AG09319 (cell line): ENCODE measurements at regions not wholly inside any gene's neighbourhood (a gene's known extent, or its start where the extent isn't known, plus 50 kb on each side); places are given as distances from the start of the nearest gene placed in this dataset.

Experiments
- DNase-seq: peaks from one replicate; pipeline ENCODE4 v3.0.0-alpha.2; 2010; ENCODE audit warnings: low read depth; ENCODE audit errors: extremely low read depth
- TF ChIP-seq, protein P1 (sequence below): IDR thresholded peaks from 2 replicates; pipeline ENCODE4 v1.5.1; 2011; ENCODE audit warnings: low read depth, mild to moderate bottlenecking, inconsistent platforms, low read length, moderate library complexity

DNA sequence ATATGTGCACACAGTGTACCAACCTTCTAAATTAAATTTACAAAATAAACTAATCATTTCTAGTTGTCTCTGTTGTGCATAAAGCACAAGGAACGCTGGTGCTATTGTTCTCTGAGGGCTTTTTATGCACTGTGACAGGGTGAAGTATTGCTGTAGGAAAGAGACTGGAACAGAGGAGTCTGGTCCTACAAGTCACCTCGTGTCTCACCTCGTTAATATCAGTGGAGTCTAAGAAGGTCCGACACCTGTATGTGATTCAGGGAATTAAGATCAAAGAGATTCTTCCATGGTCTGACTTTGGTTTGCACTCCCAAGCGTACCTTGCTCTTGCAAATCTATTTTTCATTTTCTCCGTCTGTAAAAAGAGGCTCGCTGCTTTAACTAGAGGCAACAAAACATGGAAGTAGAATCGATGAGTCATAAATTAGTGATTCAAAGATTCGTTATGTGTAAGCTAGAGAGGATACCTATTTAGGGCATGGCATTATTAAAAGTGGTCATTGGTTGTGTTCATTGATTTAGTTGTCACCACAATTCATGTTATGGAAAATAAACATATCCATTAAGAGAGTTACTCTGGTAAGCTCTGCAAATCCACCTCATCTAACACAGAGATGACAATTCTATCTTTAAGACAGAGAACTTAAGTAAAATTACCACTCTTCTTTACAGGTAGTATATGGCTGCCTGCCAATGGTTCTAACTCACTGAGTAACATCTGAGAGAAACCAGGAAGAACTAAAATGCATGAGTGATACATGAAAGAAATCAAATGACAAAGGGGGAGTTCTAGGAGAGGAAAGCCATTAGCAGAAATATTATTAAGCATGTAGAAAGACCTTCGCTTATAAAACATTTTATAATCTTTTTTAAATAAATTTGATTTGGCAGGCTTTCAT is 219.4 kb upstream of the GBE1 start:
- no peak for DNase-seq
- TF ChIP-seq, protein P1, sequence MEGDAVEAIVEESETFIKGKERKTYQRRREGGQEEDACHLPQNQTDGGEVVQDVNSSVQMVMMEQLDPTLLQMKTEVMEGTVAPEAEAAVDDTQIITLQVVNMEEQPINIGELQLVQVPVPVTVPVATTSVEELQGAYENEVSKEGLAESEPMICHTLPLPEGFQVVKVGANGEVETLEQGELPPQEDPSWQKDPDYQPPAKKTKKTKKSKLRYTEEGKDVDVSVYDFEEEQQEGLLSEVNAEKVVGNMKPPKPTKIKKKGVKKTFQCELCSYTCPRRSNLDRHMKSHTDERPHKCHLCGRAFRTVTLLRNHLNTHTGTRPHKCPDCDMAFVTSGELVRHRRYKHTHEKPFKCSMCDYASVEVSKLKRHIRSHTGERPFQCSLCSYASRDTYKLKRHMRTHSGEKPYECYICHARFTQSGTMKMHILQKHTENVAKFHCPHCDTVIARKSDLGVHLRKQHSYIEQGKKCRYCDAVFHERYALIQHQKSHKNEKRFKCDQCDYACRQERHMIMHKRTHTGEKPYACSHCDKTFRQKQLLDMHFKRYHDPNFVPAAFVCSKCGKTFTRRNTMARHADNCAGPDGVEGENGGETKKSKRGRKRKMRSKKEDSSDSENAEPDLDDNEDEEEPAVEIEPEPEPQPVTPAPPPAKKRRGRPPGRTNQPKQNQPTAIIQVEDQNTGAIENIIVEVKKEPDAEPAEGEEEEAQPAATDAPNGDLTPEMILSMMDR = no peak

DNA sequence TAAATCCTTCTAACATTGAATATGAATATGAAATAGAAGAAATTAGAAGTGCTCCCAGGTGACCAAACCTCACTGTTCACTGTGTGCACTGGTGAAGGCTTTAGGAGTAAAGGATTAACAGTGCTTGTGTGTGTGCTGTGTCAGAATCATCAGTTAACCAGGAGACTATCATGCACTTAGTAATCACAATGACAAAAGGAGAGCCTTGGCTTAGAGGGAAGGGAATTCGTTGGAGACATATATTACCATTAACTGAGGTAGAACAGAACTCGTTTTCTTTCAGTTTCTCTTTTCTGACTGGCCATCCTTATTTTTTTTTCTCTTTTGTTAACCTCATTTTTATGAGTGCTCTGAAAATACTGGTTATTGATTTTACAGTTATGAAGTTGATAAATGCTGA is 213.3 kb upstream of the GBE1 start:
- TF ChIP-seq, protein P1 = no peak
- DNase-seq = no peak

DNA sequence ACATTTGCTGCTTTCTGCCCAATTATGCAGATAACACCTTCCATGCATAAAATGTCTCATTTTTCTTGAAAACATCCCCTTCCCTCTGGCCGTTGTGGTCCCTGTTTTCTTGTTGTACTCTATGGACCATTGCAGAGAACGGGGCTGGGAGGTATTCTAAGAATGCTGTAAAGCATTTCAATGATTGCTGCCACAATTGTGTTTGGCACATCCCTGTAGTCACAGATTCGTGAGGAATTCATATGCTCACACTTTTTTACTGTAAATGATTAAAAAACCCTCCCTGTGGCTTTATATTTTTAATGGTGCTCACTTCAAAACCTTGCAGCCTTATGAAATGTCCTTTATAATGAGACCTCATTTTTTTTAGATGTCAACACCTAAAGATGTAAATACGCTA is 207.2 kb upstream of the GBE1 start:
- TF ChIP-seq, protein P1 = no peak
- no peak for DNase-seq

DNA sequence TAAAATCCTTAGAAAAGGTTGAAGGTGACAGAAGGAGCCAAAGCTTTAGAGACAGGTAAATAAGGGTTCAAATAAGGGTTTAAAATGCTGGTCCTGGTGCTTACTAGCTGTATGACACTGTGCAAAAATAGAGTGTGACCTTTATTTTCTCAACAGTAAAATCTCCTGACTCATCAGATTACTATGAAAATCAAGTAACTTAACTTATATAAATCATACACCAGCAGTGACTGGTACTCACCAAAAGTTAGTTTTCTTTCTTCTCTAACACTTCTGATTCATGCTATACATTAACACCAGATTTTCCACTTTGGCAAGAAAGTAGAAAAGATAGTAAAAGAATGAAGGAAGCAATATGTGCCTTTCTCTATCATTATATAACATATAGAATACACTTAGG is 205.9 kb upstream of the GBE1 start:
- TF ChIP-seq, protein P1 = no peak
- DNase-seq = no peak

DNA sequence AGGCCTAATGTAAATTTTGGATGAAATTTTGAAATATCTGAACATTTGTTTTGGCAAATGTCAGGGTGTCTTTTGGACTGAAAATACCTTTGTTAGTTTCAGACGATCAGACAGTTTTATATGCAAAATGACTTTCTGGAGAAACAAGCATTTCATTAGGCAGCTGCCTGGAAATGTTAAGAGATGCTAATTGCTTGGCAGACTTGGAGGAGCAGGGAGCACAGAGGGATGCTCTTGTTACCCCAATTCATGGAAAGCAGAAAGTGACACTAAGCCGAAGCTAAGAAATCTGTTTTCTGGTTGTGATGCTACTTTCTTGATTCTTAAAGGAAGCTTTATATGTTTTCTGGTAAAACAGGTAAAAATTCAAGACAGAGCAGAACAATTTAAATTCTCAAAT is 204.3 kb upstream of the GBE1 start:
- TF ChIP-seq, protein P1 = no peak
- DNase-seq = no peak

DNA sequence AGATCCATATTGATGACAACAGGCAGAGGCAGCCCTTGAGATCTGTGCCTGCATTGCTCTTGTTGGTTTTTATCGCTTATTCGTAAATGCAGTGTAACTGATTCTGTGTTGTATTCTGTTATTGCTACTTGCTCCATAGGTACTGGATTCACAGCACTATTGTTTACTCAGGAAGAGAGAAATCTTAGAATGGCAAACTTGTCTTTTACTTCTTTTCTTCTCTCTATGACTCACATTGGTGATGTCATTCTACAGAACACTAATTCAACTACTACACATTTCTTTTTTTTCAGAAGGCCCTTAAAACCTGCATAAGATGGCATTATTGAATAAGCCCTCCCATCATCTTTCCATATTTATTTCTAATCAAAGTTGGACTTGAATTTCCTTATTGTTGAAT is 201.0 kb upstream of the GBE1 start:
- DNase-seq = no peak
- TF ChIP-seq, protein P1 = no peak

DNA sequence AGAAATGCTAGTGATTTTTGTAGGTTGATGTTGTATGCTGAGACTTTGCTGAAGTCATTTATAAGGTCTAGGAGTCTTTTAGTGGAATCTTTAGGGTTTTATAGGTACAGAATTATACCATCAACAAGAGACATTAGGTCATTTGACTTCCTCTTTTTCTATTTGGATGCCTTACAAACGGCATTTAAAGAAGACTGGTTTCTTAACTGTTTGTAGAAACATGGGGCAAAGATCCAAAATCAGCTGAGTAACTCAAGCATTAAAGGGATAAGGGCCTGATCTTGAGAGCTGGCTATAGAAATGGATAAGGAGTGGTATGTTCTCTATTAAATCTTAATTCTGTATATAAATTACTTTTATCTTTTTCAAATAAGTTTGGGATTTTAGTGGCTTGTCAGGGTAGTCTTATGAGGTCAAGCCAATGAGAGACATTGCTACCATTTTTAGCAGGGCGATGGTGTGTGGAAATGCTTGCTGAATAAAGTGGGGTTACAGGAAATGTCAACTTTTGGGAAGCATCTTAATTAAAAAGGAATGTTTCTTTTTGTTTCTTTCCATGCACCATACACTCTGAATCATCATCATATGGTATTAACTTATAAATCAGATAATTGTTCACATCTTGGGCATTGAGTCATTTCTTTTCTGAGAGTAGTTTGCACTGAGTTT is 197.7 kb upstream of the GBE1 start:
- TF ChIP-seq, protein P1 = no peak
- DNase-seq = peak; percentile 73
